ENCODE measurements at regions not wholly inside any gene's neighbourhood (a gene's known extent, or its start where the extent isn't known, plus 50 kb on each side); places are given as distances from the start of the nearest gene placed in this dataset.

- Histone ChIP-seq H3K9me3 (replicated peaks in 1 of 2; ENCODE audit: control insufficient read depth in 1 of 2, insufficient read depth in 1 of 2, low read length in 2 of 2) (peaks cover 10 to 13% of the 10 kb centered on the region in 2 donors), H3K4me3 (replicated peaks in 1 of 3; ENCODE audit: low read depth in 2 of 3, low read length in 3 of 3) (no peak overlapping the region), H4K20me1 (ENCODE audit: insufficient read depth, low read length) (no peaks in the 10 kb centered on the region), H3K4me1 (ENCODE audit: control insufficient read depth in 1 of 2, insufficient read depth in 2 of 2, low read length in 2 of 2) (peaks cover 0 to 9% of the 10 kb centered on the region in 2 donors), H3K4me2 (replicated peaks; ENCODE audit: extremely low read depth, low read length, poor library complexity, severe bottlenecking) (no peak overlapping the region), H3K27ac (ENCODE audit: low read depth in 1 of 2, low read length in 2 of 2) (no peak overlapping the region), H3K79me2 (ENCODE audit: insufficient read depth, low read length) (no peaks in the 10 kb centered on the region), H3K36me3 (replicated peaks in 1 of 2; ENCODE audit: control insufficient read depth in 1 of 2, insufficient read depth in 2 of 2, low read length in 2 of 2) (no peaks in the 10 kb centered on the region), H3K27me3 (ENCODE audit: control insufficient read depth in 2 of 2, insufficient read depth in 2 of 2, low read length in 2 of 2) (no peaks in the 10 kb centered on the region), H3K9ac (ENCODE audit: insufficient read depth, low read length, poor library complexity, severe bottlenecking) (no peak overlapping the region), H2AFZ (ENCODE audit: insufficient read depth, low read depth, low read length, poor library complexity, severe bottlenecking) (no peak overlapping the region)
- no peak for TF ChIP-seq CTCF (IDR thresholded peaks at IDR 0.05)
- Mint-ChIP-seq H3K4me3 (no peak overlapping the region), H3K27ac (no peak overlapping the region), H3K9me3 (peaks cover 6 to 25% (median 19%) of the 10 kb centered on the region in 7 donors), H3K27me3 (ENCODE audit: low read depth in 3 of 3) (no peaks in the 10 kb centered on the region), H3K4me1 (peaks cover 19% of the 10 kb centered on the region), H3K36me3 (no peaks in the 10 kb centered on the region)
- no peak for DNase-seq
- no CpG with 5 or more reads among the region's 1 CpG for WGBS (ENCODE audit: insufficient coverage)
- intact Hi-C loops (cut with micrococcal nuclease) = no loop called here
These were observed 99.4 kb upstream of the SCN7A start for GRCh38 chr2:166593403-166593802.

- peaks cover 6 to 20% (median 18%) of the 10 kb centered on the region in 7 donors for H3K9me3 Mint-ChIP-seq
- H3K27me3 ChIP-seq (ENCODE audit: control insufficient read depth in 2 of 2, insufficient read depth in 2 of 2, low read length in 2 of 2) = no peaks in the 10 kb centered on the region
- no peaks in the 10 kb centered on the region for H3K36me3 ChIP-seq (replicated peaks in 1 of 2; ENCODE audit: control insufficient read depth in 1 of 2, insufficient read depth in 2 of 2, low read length in 2 of 2)
- H3K79me2 ChIP-seq (ENCODE audit: insufficient read depth, low read length) = no peaks in the 10 kb centered on the region
- no peak overlapping the region for H3K4me3 ChIP-seq (replicated peaks in 1 of 3; ENCODE audit: low read depth in 2 of 3, low read length in 3 of 3)
- no peak overlapping the region for H3K27ac Mint-ChIP-seq
- no peaks in the 10 kb centered on the region for H3K27me3 Mint-ChIP-seq (ENCODE audit: low read depth in 3 of 3)
- no peak overlapping the region for H3K27ac ChIP-seq (ENCODE audit: low read depth in 1 of 2, low read length in 2 of 2)
- H2AFZ ChIP-seq (ENCODE audit: insufficient read depth, low read depth, low read length, poor library complexity, severe bottlenecking) = no peak overlapping the region
- H4K20me1 ChIP-seq (ENCODE audit: insufficient read depth, low read length) = no peaks in the 10 kb centered on the region
- no peak for DNase-seq
- no peaks in the 10 kb centered on the region for H3K36me3 Mint-ChIP-seq
- TF ChIP-seq CTCF (IDR thresholded peaks at IDR 0.05) = no peak
- intact Hi-C loops (cut with micrococcal nuclease) = no loop called here
- H3K4me1 ChIP-seq (ENCODE audit: control insufficient read depth in 1 of 2, insufficient read depth in 2 of 2, low read length in 2 of 2) = peaks cover 0 to 9% of the 10 kb centered on the region in 2 donors
- peaks cover 19% of the 10 kb centered on the region for H3K4me1 Mint-ChIP-seq
- no peak overlapping the region for H3K4me2 ChIP-seq (replicated peaks; ENCODE audit: extremely low read depth, low read length, poor library complexity, severe bottlenecking)
- H3K9me3 ChIP-seq (replicated peaks in 1 of 2; ENCODE audit: control insufficient read depth in 1 of 2, insufficient read depth in 1 of 2, low read length in 2 of 2) = peaks cover 6 to 8% of the 10 kb centered on the region in 2 donors
- WGBS (ENCODE audit: insufficient coverage) = no CpG with 5 or more reads among the region's 3 CpGs
- no peak overlapping the region for H3K4me3 Mint-ChIP-seq
- no peak overlapping the region for H3K9ac ChIP-seq (ENCODE audit: insufficient read depth, low read length, poor library complexity, severe bottlenecking)
These were observed 98.7 kb upstream of the SCN7A start for GRCh38 chr2:166592750-166593149.
